GM10266 (cell line): ENCODE measurements at regions not wholly inside any gene's neighbourhood (a gene's known extent, or its start where the extent isn't known, plus 50 kb on each side); places are given as distances from the start of the nearest gene placed in this dataset.

Source experiments
- DNase-seq: peaks from one replicate; pipeline ENCODE4 v3.0.0; 2012; ENCODE audit errors: extremely low spot score
- TF ChIP-seq, protein P1 (sequence below): IDR thresholded peaks from 2 replicates; pipeline ENCODE4 v1.5.1; 2012; ENCODE audit warnings: mild to moderate bottlenecking, low read depth; ENCODE audit not compliant: control insufficient read depth, insufficient read depth; ENCODE audit errors: missing control alignments

- TF ChIP-seq, protein P1, sequence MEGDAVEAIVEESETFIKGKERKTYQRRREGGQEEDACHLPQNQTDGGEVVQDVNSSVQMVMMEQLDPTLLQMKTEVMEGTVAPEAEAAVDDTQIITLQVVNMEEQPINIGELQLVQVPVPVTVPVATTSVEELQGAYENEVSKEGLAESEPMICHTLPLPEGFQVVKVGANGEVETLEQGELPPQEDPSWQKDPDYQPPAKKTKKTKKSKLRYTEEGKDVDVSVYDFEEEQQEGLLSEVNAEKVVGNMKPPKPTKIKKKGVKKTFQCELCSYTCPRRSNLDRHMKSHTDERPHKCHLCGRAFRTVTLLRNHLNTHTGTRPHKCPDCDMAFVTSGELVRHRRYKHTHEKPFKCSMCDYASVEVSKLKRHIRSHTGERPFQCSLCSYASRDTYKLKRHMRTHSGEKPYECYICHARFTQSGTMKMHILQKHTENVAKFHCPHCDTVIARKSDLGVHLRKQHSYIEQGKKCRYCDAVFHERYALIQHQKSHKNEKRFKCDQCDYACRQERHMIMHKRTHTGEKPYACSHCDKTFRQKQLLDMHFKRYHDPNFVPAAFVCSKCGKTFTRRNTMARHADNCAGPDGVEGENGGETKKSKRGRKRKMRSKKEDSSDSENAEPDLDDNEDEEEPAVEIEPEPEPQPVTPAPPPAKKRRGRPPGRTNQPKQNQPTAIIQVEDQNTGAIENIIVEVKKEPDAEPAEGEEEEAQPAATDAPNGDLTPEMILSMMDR: no peak
- no peak for DNase-seq
Observed at GRCh38 chr5:35365758-35366157, 135.5 kb upstream of the PRLR start.

- DNase-seq: no peak
- TF ChIP-seq, protein P1: no peak
Observed at GRCh38 chr5:35364350-35364749, 134.1 kb upstream of the PRLR start.

- no peak for DNase-seq
Observed at GRCh38 chr5:35363387-35363965, 133.2 kb upstream of the PRLR start.

GRCh38 chr5:35362772-35363171 is 132.5 kb upstream of the PRLR start:
- TF ChIP-seq, protein P1: no peak

More at GRCh38 chr5:35363387-35363965, 133.2 kb upstream of the PRLR start:
- TF ChIP-seq, protein P1: no peak

DNA sequence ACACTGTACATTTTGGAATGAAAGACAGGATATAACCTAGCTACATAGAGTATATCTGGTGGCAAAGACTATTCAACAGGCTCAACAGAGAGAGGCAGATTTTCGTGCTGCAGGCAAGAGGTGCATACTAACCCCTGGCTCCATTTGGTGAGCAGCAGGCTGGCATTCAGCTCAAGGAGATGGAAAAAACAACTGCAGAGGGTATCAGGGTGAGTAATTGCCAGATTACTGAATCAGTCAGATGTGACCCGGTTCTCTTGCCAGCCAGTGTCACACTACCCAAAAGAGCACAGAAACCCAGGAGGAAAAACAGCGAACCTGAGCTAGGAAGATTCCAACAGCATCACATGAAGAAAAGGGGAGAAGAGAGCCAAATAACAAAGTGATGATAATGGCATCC is 130.4 kb upstream of the PRLR start:
- TF ChIP-seq, protein P1: no peak
- DNase-seq: no peak

More at GRCh38 chr5:35362772-35363171, 132.5 kb upstream of the PRLR start:
- DNase-seq: no peak

DNA sequence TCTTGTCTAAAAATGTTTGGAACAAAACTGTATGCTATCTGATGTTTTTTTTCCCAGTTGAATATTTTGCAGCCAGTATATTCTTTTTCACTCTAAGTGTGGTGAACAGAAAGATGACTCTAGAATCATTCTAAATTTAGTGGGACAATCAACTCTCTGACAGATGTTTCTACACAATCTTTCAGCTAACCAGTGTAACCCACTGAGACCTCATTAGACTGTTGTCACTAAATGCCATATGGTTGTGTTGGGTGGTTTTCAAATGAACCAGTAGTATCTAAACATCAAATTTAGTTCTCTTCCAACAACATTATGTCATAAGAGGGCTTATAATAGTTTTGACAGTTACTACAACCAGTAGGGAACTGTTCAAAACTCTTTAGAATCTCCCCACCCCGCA is 129.6 kb upstream of the PRLR start:
- DNase-seq: no peak
- TF ChIP-seq, protein P1: no peak

GRCh38 chr5:35357973-35358372 is 127.7 kb upstream of the PRLR start:
- TF ChIP-seq, protein P1: no peak
- no peak for DNase-seq
